A549 (cell line): ENCODE measurements at regions not wholly inside any gene's neighbourhood (a gene's known extent, or its start where the extent isn't known, plus 50 kb on each side); places are given as distances from the start of the nearest gene placed in this dataset.

Experiments used
- BHLHE40 ChIP-seq: IDR thresholded peaks from 2 replicates; pipeline ENCODE4 v1.6.1; 2012; ENCODE audit warnings: low read depth, low read length, inconsistent platforms
- HOXA7 ChIP-seq: fragments of 250-450 bp; sonication (Bioruptor Pico); IDR thresholded peaks from 2 replicates; pipeline ENCODE4 v1.5.0; 2020; ENCODE audit warnings: mild to moderate bottlenecking, moderate library complexity
- HOXB13 ChIP-seq: fragments of 250-450 bp; sonication (Bioruptor Pico); IDR thresholded peaks from 2 replicates; pipeline ENCODE4 v1.5.0; 2020; ENCODE audit warnings: low read depth, mild to moderate bottlenecking, moderate library complexity
- HOXB5 ChIP-seq: fragments of 250-450 bp; sonication (Bioruptor Pico); IDR thresholded peaks from 2 replicates; pipeline ENCODE4 v1.5.0; 2020; ENCODE audit warnings: mild to moderate bottlenecking, moderate library complexity
- MAFK ChIP-seq: fragments of 450-650 bp; IDR thresholded peaks from 2 replicates; pipeline ENCODE4 v1.6.1; 2014; ENCODE audit not compliant: partially characterized antibody
- NPAS2 ChIP-seq: fragments of 250-450 bp; sonication (Bioruptor Pico); IDR thresholded peaks from 2 replicates; pipeline ENCODE4 v1.8.0; 2022; ENCODE audit warnings: mild to moderate bottlenecking, moderate library complexity, borderline replicate concordance
- POLR2A ChIP-seq: IDR thresholded peaks from 2 replicates; pipeline ENCODE4 v1.6.1; 2012; ENCODE audit warnings: mild to moderate bottlenecking, low read length
- RAD21 ChIP-seq, 2 experiments: fragments of >200 bp in 1 of 2; sonication (Bioruptor Twin) in 1 of 2; formaldehyde crosslinking in 1 of 2; IDR thresholded peaks in 1 of 2; conservative IDR thresholded peaks in 1 of 2; 2 replicates in 1 of 2; 3 replicates in 1 of 2; pipeline ENCODE4 v1.6.1; 2012 to 2018; ENCODE audit warnings: inconsistent platforms in 1 of 2
- SMC3 ChIP-seq: fragments of >200 bp; sonication (Bioruptor Twin); formaldehyde crosslinking; IDR thresholded peaks from 3 replicates; pipeline ENCODE4 v1.6.1; 2018; ENCODE audit warnings: inconsistent platforms
- TF ChIP-seq, protein P1 (sequence below): fragments of >200 bp; sonication (Bioruptor Twin); formaldehyde crosslinking; IDR thresholded peaks from 3 replicates; pipeline ENCODE4 v1.5.1; 2016
- TF ChIP-seq, protein P2 (sequence below): fragments of 250-450 bp; sonication (Bioruptor Pico); IDR thresholded peaks from 2 replicates; pipeline ENCODE4 v1.5.0; 2020; ENCODE audit warnings: low read depth, mild to moderate bottlenecking, moderate library complexity
- TF ChIP-seq, protein P3 (sequence below): fragments of 150-350 bp; IDR thresholded peaks from 2 replicates; pipeline ENCODE4 v1.6.1; 2014; ENCODE audit warnings: low read depth, mild to moderate bottlenecking, low read length

DNA sequence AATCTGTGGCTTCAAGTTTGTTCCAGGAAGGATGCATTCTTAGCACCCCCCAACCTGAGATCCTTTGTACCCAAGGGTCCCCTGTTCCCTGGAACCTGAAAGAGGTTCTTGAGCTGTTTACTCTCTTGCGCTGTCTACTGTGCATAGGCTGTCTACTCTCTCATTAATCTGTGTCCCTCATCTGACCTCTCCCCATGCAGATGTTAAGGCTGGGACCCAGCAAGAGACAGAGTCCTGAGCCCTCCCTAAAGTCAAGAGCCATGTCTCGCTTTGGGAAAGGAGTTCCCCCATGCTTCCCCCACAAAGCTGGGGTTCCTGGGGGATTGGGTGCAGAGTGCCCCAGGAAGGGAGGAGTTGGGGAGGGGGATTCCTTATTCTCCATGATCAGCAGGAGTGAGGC lies 312.9 kb downstream of the CYP26B1 start:
- TF ChIP-seq, protein P1, sequence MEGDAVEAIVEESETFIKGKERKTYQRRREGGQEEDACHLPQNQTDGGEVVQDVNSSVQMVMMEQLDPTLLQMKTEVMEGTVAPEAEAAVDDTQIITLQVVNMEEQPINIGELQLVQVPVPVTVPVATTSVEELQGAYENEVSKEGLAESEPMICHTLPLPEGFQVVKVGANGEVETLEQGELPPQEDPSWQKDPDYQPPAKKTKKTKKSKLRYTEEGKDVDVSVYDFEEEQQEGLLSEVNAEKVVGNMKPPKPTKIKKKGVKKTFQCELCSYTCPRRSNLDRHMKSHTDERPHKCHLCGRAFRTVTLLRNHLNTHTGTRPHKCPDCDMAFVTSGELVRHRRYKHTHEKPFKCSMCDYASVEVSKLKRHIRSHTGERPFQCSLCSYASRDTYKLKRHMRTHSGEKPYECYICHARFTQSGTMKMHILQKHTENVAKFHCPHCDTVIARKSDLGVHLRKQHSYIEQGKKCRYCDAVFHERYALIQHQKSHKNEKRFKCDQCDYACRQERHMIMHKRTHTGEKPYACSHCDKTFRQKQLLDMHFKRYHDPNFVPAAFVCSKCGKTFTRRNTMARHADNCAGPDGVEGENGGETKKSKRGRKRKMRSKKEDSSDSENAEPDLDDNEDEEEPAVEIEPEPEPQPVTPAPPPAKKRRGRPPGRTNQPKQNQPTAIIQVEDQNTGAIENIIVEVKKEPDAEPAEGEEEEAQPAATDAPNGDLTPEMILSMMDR = no peak
- TF ChIP-seq BHLHE40 (no peak), MAFK (no peak), SMC3 (no peak), POLR2A (no peak), HOXA7 (CRISPR knock-in tag) (no peak), HOXB5 (CRISPR knock-in tag) (no peak), RAD21 (conservative IDR thresholded peaks at IDR 0.05 in 1 of 2, IDR thresholded peaks at IDR 0.05 in 1 of 2) (no peak), NPAS2 (no peak), HOXB13 (CRISPR knock-in tag) (no peak)
- TF ChIP-seq, protein P2, sequence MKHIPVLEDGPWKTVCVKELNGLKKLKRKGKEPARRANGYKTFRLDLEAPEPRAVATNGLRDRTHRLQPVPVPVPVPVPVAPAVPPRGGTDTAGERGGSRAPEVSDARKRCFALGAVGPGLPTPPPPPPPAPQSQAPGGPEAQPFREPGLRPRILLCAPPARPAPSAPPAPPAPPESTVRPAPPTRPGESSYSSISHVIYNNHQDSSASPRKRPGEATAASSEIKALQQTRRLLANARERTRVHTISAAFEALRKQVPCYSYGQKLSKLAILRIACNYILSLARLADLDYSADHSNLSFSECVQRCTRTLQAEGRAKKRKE (CRISPR knock-in tag) = no peak
- TF ChIP-seq, protein P3, sequence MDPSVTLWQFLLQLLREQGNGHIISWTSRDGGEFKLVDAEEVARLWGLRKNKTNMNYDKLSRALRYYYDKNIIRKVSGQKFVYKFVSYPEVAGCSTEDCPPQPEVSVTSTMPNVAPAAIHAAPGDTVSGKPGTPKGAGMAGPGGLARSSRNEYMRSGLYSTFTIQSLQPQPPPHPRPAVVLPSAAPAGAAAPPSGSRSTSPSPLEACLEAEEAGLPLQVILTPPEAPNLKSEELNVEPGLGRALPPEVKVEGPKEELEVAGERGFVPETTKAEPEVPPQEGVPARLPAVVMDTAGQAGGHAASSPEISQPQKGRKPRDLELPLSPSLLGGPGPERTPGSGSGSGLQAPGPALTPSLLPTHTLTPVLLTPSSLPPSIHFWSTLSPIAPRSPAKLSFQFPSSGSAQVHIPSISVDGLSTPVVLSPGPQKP = no peak
